ENCODE measurements at regions not wholly inside any gene's neighbourhood (a gene's known extent, or its start where the extent isn't known, plus 50 kb on each side); places are given as distances from the start of the nearest gene placed in this dataset.
"Not testable (repeated sequence)": the region's sequence is repeated elsewhere in the genome, so short reads cannot be mapped to it uniquely, and the experiment has no call there.

DNA sequence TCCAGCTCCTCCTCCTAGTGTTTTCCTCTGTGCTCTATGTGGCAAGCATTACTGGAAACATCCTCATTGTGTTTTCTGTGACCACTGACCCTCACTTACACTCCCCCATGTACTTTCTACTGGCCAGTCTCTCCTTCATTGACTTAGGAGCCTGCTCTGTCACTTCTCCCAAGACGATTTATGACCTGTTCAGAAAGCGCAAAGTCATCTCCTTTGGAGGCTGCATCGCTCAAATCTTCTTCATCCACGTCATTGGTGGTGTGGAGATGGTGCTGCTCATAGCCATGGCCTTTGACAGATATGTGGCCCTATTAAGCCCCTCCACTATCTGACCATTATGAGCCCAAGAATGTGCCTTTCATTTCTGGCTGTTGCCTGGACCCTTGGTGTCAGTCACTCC is 64.0 kb downstream of the OR4F15 start:
- not testable (repeated sequence) for DNase-seq (ENCODE audit: low spot score in 2 of 2); H3K27ac Mint-ChIP-seq; H3K36me3 Mint-ChIP-seq; ATAC-seq; H3K9me3 Mint-ChIP-seq

DNA sequence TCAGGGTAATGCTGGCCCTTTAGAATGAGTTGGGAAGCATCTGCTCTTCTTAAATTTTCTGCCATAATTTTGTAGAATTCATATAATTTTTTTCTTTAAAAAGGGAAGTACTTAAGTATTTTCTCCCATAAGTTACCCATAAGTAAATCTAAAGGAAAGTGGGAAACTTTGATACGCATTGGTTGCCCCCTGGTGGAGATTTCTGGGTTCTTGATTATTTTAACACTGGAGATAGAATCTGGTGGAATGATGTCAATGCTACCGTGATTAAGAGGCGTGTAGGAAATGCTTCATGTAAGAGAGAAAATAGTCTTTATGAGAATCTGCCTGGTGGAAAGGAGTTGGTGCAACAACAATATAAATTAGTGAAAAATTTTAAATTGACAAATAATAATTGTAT is 65.6 kb downstream of the OR4F15 start:
- not testable (repeated sequence) for H3K27ac Mint-ChIP-seq; H3K36me3 Mint-ChIP-seq; ATAC-seq; H3K9me3 Mint-ChIP-seq; DNase-seq (ENCODE audit: low spot score in 2 of 2)

GRCh38 chr15:101912349-101913287 is 100.6 kb downstream of the OR4F15 start:
- not testable (repeated sequence) for H3K9me3 Mint-ChIP-seq; H3K27ac Mint-ChIP-seq; DNase-seq (ENCODE audit: low spot score in 2 of 2); H3K36me3 Mint-ChIP-seq; ATAC-seq

- not testable (repeated sequence) for H3K36me3 Mint-ChIP-seq; H3K27ac Mint-ChIP-seq; H3K9me3 Mint-ChIP-seq; ATAC-seq; DNase-seq (ENCODE audit: low spot score in 2 of 2)
Observed at GRCh38 chr15:101924554-101924953, 112.6 kb downstream of the OR4F15 start.

- not testable (repeated sequence) for DNase-seq (ENCODE audit: low spot score in 2 of 2); H3K27ac Mint-ChIP-seq; ATAC-seq; H3K9me3 Mint-ChIP-seq; H3K36me3 Mint-ChIP-seq
Observed at GRCh38 chr15:101934506-101934905, 122.5 kb downstream of the OR4F15 start.

DNA sequence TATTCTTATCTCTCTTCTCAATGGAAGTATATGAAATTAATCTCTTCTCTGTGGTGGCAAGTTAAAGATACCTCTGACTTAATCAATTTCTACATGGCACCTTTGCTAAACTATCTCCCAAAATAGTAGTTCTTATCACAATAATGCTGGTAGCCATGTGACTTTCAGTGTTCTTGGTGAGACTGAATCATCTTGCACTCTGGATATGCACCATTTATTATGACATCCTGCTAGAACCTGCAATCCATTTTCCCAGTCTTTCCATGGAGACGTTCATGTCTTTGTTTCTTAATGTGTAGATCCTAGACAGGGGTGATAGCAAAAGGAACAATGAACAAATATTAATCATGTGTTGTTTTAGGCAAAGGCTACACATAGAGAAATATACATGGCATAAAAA is 125.4 kb downstream of the OR4F15 start:
- DNase-seq (ENCODE audit: low spot score in 2 of 2); H3K27ac Mint-ChIP-seq; ATAC-seq; H3K9me3 Mint-ChIP-seq; H3K36me3 Mint-ChIP-seq: not testable (repeated sequence)

GRCh38 chr15:101938555-101938954 is 126.6 kb downstream of the OR4F15 start:
- not testable (repeated sequence) for H3K9me3 Mint-ChIP-seq, ATAC-seq

DNA sequence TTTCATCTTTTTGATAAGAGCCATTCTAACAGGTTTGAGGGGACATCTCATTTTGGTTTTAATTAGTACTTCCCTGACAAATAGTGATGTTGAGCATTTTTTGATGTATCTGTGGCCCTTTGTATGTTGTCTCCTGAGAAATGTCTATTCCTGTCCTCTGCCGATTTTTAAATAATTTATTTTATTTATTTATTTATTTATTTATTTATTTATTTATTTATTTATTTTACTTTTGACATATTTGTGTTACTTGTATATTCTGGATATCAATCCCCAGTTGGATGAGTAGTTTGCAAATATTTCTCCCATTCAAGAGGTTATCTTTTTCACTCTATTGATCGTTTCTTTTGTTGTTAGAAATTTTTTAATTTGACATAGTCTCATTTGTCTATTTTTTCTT is 133.9 kb downstream of the OR4F15 start:
- not testable (repeated sequence) for H3K9me3 Mint-ChIP-seq; DNase-seq (ENCODE audit: low spot score in 2 of 2); H3K27ac Mint-ChIP-seq; H3K36me3 Mint-ChIP-seq; ATAC-seq

More at GRCh38 chr15:101938555-101938954, 126.6 kb downstream of the OR4F15 start:
- H3K27ac Mint-ChIP-seq; H3K36me3 Mint-ChIP-seq; DNase-seq (ENCODE audit: low spot score in 2 of 2): not testable (repeated sequence)

DNA sequence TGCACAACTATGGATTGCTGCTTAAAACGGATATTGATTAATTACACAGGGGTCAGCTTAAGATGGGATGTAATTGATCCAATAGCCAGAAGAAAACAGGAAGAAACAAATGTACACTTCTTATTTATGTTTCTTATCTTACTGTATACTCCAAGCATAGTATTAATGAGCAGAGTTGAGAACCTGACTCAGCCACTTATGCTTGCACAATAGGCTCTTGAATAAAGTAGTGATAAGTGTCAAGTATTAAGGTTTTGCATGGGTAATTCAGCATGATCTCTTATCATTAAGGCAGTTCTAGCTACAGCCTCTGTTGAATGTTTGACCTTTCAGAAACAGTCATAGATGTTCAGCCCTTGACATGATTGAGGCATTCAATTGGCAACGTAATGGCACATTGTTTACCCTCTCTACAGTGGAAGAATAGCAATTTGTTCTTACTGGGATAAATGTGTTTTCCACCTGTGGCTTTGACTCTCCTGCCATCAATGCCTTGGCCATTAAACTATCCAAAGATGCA is 136.5 kb downstream of the OR4F15 start:
- not testable (repeated sequence) for H3K27ac Mint-ChIP-seq; H3K9me3 Mint-ChIP-seq; H3K36me3 Mint-ChIP-seq; DNase-seq (ENCODE audit: low spot score in 2 of 2); ATAC-seq

DNA sequence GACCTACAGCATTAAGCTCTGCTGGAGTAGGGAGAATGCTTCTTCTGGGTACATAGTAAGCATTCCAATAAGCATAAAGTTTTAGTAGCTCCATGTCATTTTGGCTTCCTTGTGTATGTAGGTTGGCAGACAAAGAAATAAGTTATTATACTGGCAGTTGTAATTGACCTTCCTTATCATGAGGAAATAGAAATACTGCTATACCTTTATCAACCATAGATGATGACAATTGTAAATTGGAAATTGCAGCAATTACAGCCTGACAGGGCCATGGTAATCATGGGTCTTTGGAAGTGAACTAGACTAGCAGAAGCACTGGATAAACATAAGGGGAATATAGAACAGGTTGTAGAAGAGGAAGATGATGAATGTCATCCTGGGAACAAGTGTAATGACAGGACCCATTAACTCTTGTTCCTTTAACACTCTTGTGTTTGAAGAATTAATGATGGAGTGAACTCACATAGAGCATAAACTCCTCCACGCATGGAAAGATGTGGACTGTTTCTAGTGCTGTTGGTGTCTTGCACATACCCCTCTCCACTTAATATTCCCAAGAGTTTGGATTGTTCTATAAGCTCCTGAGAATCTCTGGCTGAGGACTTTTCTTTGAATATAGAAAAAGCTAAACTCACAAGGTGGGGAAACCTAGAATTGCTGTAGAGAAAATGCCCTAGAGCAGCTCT is 137.5 kb downstream of the OR4F15 start:
- DNase-seq (ENCODE audit: low spot score in 2 of 2); H3K27ac Mint-ChIP-seq; ATAC-seq; H3K36me3 Mint-ChIP-seq; H3K9me3 Mint-ChIP-seq: not testable (repeated sequence)

- H3K9me3 Mint-ChIP-seq; ATAC-seq; DNase-seq (ENCODE audit: low spot score in 2 of 2); H3K27ac Mint-ChIP-seq; H3K36me3 Mint-ChIP-seq: not testable (repeated sequence)
Observed at GRCh38 chr15:101953993-101954392, 142.0 kb downstream of the OR4F15 start.

DNA sequence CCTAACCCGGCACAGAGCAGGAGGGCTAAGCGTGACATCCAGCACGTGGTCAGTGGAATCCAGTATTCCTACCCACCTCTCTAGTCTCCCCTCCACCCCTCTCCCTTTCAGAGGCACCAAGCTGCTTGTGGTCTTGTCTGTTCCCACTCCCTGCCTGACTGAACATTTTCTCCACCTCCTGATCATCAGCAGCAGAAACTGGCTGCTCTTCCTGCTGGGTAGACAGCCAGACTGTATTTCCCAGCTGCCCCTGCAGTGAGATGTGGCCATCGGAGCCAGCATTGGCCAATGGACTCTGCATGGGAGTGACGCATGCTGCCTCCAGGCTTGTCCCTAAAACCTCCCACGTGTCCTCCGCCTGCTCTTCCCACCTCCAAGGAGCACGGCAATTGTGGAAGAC is 143.8 kb downstream of the OR4F15 start:
- H3K27ac Mint-ChIP-seq; ATAC-seq; DNase-seq (ENCODE audit: low spot score in 2 of 2); H3K9me3 Mint-ChIP-seq; H3K36me3 Mint-ChIP-seq: not testable (repeated sequence)

DNA sequence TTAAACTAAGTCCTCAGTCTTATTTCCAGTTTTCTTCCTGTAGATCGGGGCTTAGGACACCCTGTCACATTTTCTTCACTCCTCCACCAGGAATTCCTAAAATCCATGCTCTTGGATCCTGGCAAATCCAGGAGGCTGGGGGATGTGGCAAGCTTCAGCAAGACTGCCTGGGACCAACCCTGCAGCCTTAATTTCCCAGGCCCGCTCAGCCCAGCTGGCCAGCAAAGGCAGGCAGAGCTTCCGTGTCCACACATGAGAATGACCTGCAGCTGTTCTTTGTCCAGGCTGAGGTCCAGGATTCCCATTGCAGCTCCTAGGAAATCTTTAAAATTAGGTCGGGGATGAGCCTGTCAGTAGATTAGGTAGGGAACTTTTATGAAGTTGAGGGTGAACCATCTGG is 146.7 kb downstream of the OR4F15 start:
- H3K27ac Mint-ChIP-seq; ATAC-seq; H3K9me3 Mint-ChIP-seq; DNase-seq (ENCODE audit: low spot score in 2 of 2); H3K36me3 Mint-ChIP-seq: not testable (repeated sequence)

- ATAC-seq; DNase-seq (ENCODE audit: low spot score in 2 of 2): not testable (repeated sequence)
Observed at GRCh38 chr15:101961263-101961662, 149.3 kb downstream of the OR4F15 start.

GRCh38 chr15:101961765-101962164 is 149.8 kb downstream of the OR4F15 start:
- DNase-seq (ENCODE audit: low spot score in 2 of 2); ATAC-seq; H3K27ac Mint-ChIP-seq; H3K36me3 Mint-ChIP-seq; H3K9me3 Mint-ChIP-seq: not testable (repeated sequence)

More at GRCh38 chr15:101961263-101961662, 149.3 kb downstream of the OR4F15 start:
- H3K27ac Mint-ChIP-seq, H3K9me3 Mint-ChIP-seq, H3K36me3 Mint-ChIP-seq: not testable (repeated sequence)

- not testable (repeated sequence) for H3K9me3 Mint-ChIP-seq; ATAC-seq; DNase-seq (ENCODE audit: low spot score in 2 of 2); H3K36me3 Mint-ChIP-seq; H3K27ac Mint-ChIP-seq
Observed at GRCh38 chr15:101963687-101964086, 151.7 kb downstream of the OR4F15 start.

- DNase-seq (ENCODE audit: low spot score in 2 of 2); H3K9me3 Mint-ChIP-seq; H3K36me3 Mint-ChIP-seq; H3K27ac Mint-ChIP-seq; ATAC-seq: not testable (repeated sequence)
Observed at GRCh38 chr15:101965353-101965752, 153.4 kb downstream of the OR4F15 start.
